NCI-H460 (cell line): ENCODE measurements at regions not wholly inside any gene's neighbourhood (a gene's known extent, or its start where the extent isn't known, plus 50 kb on each side); places are given as distances from the start of the nearest gene placed in this dataset.

Experiments
- DNase-seq: peaks from one replicate; pipeline ENCODE4 v3.0.0-alpha.2; 2016; ENCODE audit warnings: low read depth; ENCODE audit errors: extremely low read depth

- DNase-seq, result no peak
These were observed 207.8 kb downstream of the CYP26B1 start for GRCh38 chr2:71939588-71940535.

GRCh38 chr2:71938659-71939587 is 208.7 kb downstream of the CYP26B1 start:
- no peak for DNase-seq

GRCh38 chr2:71938108-71938507 is 209.6 kb downstream of the CYP26B1 start:
- DNase-seq, result no peak

GRCh38 chr2:71937396-71937795 is 210.3 kb downstream of the CYP26B1 start:
- DNase-seq, result no peak

GRCh38 chr2:71936076-71937030 is 211.3 kb downstream of the CYP26B1 start:
- no peak for DNase-seq

- DNase-seq, result no peak
These were observed 212.3 kb downstream of the CYP26B1 start for GRCh38 chr2:71935262-71935848.

- DNase-seq, result no peak
These were observed 212.9 kb downstream of the CYP26B1 start for GRCh38 chr2:71934595-71935261.

- DNase-seq, result no peak
These were observed 213.4 kb downstream of the CYP26B1 start for GRCh38 chr2:71934320-71934593.

GRCh38 chr2:71933467-71934319 is 214.0 kb downstream of the CYP26B1 start:
- DNase-seq, result no peak

- DNase-seq, result no peak
These were observed 214.7 kb downstream of the CYP26B1 start for GRCh38 chr2:71932780-71933466.

- no peak for DNase-seq
These were observed 215.5 kb downstream of the CYP26B1 start for GRCh38 chr2:71932037-71932779.

- no peak for DNase-seq
These were observed 217.5 kb downstream of the CYP26B1 start for GRCh38 chr2:71930049-71930681.

- DNase-seq, result no peak
These were observed 218.2 kb downstream of the CYP26B1 start for GRCh38 chr2:71929482-71929772.

GRCh38 chr2:71928734-71929481 is 218.8 kb downstream of the CYP26B1 start:
- DNase-seq, result no peak

GRCh38 chr2:71927757-71928715 is 219.6 kb downstream of the CYP26B1 start:
- DNase-seq, result no peak
